GM12872 (cell line): ENCODE measurements at regions not wholly inside any gene's neighbourhood (a gene's known extent, or its start where the extent isn't known, plus 50 kb on each side); places are given as distances from the start of the nearest gene placed in this dataset.

Experiments used
- CTCF ChIP-seq: IDR thresholded peaks from 3 replicates; pipeline ENCODE4 v1.5.1; 2011; ENCODE audit warnings: low read depth, mild to moderate bottlenecking, low read length, moderate library complexity; ENCODE audit not compliant: insufficient read depth

GRCh38 chr18:39406941-39407340, 1841.3 kb upstream of the CELF4 start:
- no peak for TF ChIP-seq CTCF

- no peak for TF ChIP-seq CTCF
Observed at GRCh38 chr18:39403121-39403520, 1837.5 kb upstream of the CELF4 start.

- no peak for TF ChIP-seq CTCF
Observed at GRCh38 chr18:39399662-39400061, 1834.1 kb upstream of the CELF4 start.

GRCh38 chr18:39396168-39396567, 1830.6 kb upstream of the CELF4 start:
- TF ChIP-seq CTCF = no peak

GRCh38 chr18:39389800-39390379, 1824.3 kb upstream of the CELF4 start:
- no peak for TF ChIP-seq CTCF

- TF ChIP-seq CTCF = no peak
Observed at GRCh38 chr18:39380866-39381265, 1815.3 kb upstream of the CELF4 start.

GRCh38 chr18:39380186-39380725, 1814.7 kb upstream of the CELF4 start:
- TF ChIP-seq CTCF = no peak
